ENCODE measurements at regions not wholly inside any gene's neighbourhood (a gene's known extent, or its start where the extent isn't known, plus 50 kb on each side); places are given as distances from the start of the nearest gene placed in this dataset.

DNA sequence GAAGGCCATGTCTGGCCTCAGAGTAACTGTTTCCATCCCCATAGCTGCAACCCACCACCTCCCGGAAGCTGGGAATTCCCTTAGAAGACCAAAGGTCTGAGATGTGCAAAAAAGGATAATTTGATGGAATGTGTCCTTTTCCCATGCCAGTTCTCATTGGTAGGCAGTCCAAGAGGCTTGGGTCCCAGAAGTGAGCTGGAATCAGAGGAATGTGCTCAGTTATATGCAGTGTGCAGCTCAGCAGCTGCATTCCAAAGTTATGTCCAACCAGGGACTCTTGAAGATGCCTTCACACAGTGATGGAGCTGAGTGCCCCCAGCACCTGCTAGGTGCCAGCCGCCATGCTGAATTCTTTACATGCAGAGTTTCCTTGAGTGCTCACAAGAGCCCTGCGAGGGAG is 583.9 kb upstream of the TBX3 start:
- Histone ChIP-seq H3K4me3 (no peak overlapping the region), H3K27me3 (no peaks in the 10 kb centered on the region), H3K9ac (no peak overlapping the region), H3K27ac (no peak overlapping the region), H3K9me3 (no peaks in the 10 kb centered on the region), H3K4me2 (no peak overlapping the region), H4K20me1 (no peaks in the 10 kb centered on the region), H3K4me1 (peaks cover under 1% of the 10 kb centered on the region; the same call in 1 of the 2 replicates), H3K36me3 (no peaks in the 10 kb centered on the region)
- no peak for TF ChIP-seq Cebpa-rat (IDR thresholded peaks at IDR 0.05)

GRCh38 chr12:115267464-115267863 is 583.5 kb upstream of the TBX3 start:
- H4K20me1 ChIP-seq, result no peaks in the 10 kb centered on the region
- no peak overlapping the region for H3K4me3 ChIP-seq
- H3K4me2 ChIP-seq, result no peak overlapping the region
- no peak for TF ChIP-seq Cebpa-rat (IDR thresholded peaks at IDR 0.05)
- no peaks in the 10 kb centered on the region for H3K27me3 ChIP-seq
- H3K9me3 ChIP-seq, result no peaks in the 10 kb centered on the region
- no peak overlapping the region for H3K9ac ChIP-seq
- H3K4me1 ChIP-seq, result peaks cover 5% of the 10 kb centered on the region
- no peak overlapping the region for H3K27ac ChIP-seq
- no peaks in the 10 kb centered on the region for H3K36me3 ChIP-seq

GRCh38 chr12:115264605-115265004 is 580.6 kb upstream of the TBX3 start:
- TF ChIP-seq Cebpa-rat (IDR thresholded peaks at IDR 0.05), result no peak
- no peak overlapping the region for H3K4me3 ChIP-seq

DNA sequence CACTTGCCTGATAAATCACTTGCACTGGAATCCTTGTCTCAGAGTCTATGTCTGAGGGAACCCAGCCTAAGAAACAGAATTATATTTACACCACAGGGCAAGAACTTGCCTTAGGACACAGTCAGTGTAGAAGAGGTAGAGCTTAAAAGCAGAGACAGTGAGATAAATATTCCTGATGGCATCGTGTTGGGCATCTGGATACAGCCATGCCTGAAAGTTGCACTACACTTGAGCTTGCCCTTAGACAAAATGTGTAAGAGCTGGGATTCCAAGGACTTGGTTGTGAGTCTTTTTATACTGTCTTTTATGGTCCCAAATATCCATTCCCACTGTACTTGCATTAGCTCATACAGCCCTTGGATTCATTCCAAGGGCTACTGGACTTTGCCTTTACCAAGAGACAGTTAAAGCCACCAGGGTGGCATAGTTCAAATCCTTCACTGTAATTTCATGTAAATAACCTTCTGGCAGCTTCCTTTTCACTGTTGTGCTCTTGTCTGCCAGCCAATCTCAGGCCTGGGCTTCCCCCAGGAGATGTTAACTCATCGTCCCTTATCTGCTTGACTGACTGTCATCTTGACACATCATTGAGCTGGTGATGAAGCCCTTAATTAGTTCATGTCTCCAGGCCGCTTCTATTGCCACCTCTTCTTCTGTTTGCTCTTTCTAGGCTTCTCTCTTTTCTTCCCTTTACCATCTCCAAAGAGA is 577.9 kb upstream of the TBX3 start:
- H3K4me3 ChIP-seq, result no peak overlapping the region

More at GRCh38 chr12:115264605-115265004, 580.6 kb upstream of the TBX3 start:
- Histone ChIP-seq H3K9me3 (no peaks in the 10 kb centered on the region), H3K4me2 (no peak overlapping the region), H3K27me3 (no peaks in the 10 kb centered on the region), H3K27ac (no peak overlapping the region), H3K36me3 (no peaks in the 10 kb centered on the region), H3K4me1 (peaks cover 25% of the 10 kb centered on the region), H4K20me1 (no peaks in the 10 kb centered on the region), H3K9ac (no peak overlapping the region)

GRCh38 chr12:115260762-115261675 is 577.0 kb upstream of the TBX3 start:
- no peak for TF ChIP-seq Cebpa-rat (IDR thresholded peaks at IDR 0.05)
- no peaks in the 10 kb centered on the region for H3K36me3 ChIP-seq
- no peak overlapping the region for H3K9ac ChIP-seq
- no peaks in the 10 kb centered on the region for H3K27me3 ChIP-seq
- H4K20me1 ChIP-seq, result no peaks in the 10 kb centered on the region
- H3K4me1 ChIP-seq, result peaks cover 25% of the 10 kb centered on the region
- peak overlapping the region; percentile 53; the same call in 1 of the 2 replicates for H3K27ac ChIP-seq
- H3K9me3 ChIP-seq, result no peaks in the 10 kb centered on the region
- no peak overlapping the region for H3K4me3 ChIP-seq
- peak overlapping the region; percentile 67 for H3K4me2 ChIP-seq

More for the DNA sequence above, 577.9 kb upstream of the TBX3 start:
- no peaks in the 10 kb centered on the region for H3K27me3 ChIP-seq
- no peaks in the 10 kb centered on the region for H3K36me3 ChIP-seq
- TF ChIP-seq Cebpa-rat (IDR thresholded peaks at IDR 0.05), result no peak
- H4K20me1 ChIP-seq, result no peaks in the 10 kb centered on the region
- peaks cover 25% of the 10 kb centered on the region for H3K4me1 ChIP-seq
- peak overlapping the region; percentile 53; the same call in 1 of the 2 replicates for H3K27ac ChIP-seq
- H3K9ac ChIP-seq, result no peak overlapping the region
- peak overlapping the region; percentile 67 for H3K4me2 ChIP-seq
- no peaks in the 10 kb centered on the region for H3K9me3 ChIP-seq

- no peak overlapping the region for H3K27ac ChIP-seq
- no peak for TF ChIP-seq Cebpa-rat (IDR thresholded peaks at IDR 0.05)
- H3K9me3 ChIP-seq, result no peaks in the 10 kb centered on the region
- no peak overlapping the region for H3K9ac ChIP-seq
- no peaks in the 10 kb centered on the region for H3K36me3 ChIP-seq
- H3K4me2 ChIP-seq, result no peak overlapping the region
- H3K4me1 ChIP-seq, result peaks cover 25% of the 10 kb centered on the region
- H4K20me1 ChIP-seq, result no peaks in the 10 kb centered on the region
- H3K27me3 ChIP-seq, result no peaks in the 10 kb centered on the region
- no peak overlapping the region for H3K4me3 ChIP-seq
These were observed 576.2 kb upstream of the TBX3 start for GRCh38 chr12:115259968-115260747.

- Histone ChIP-seq H3K9ac (no peak overlapping the region), H3K4me3 (no peak overlapping the region), H3K27ac (no peak overlapping the region), H3K27me3 (no peaks in the 10 kb centered on the region), H3K4me2 (no peak overlapping the region), H4K20me1 (no peaks in the 10 kb centered on the region), H3K36me3 (no peaks in the 10 kb centered on the region), H3K9me3 (no peaks in the 10 kb centered on the region), H3K4me1 (peaks cover 23% of the 10 kb centered on the region)
- no peak for TF ChIP-seq Cebpa-rat (IDR thresholded peaks at IDR 0.05)
These were observed 573.8 kb upstream of the TBX3 start for GRCh38 chr12:115257791-115258190.

GRCh38 chr12:115255962-115256361 is 572.0 kb upstream of the TBX3 start:
- no peak for TF ChIP-seq Cebpa-rat (IDR thresholded peaks at IDR 0.05)
- peaks cover 5% of the 10 kb centered on the region for H3K4me1 ChIP-seq
- H3K27ac ChIP-seq, result no peak overlapping the region
- no peak overlapping the region for H3K9ac ChIP-seq
- no peaks in the 10 kb centered on the region for H3K36me3 ChIP-seq
- H3K9me3 ChIP-seq, result no peaks in the 10 kb centered on the region
- no peak overlapping the region for H3K4me3 ChIP-seq
- no peaks in the 10 kb centered on the region for H3K27me3 ChIP-seq
- no peaks in the 10 kb centered on the region for H4K20me1 ChIP-seq
- H3K4me2 ChIP-seq, result no peak overlapping the region

- no peak for TF ChIP-seq Cebpa-rat (IDR thresholded peaks at IDR 0.05)
- Histone ChIP-seq H3K27ac (no peak overlapping the region), H3K9me3 (no peaks in the 10 kb centered on the region)
These were observed 571.3 kb upstream of the TBX3 start for GRCh38 chr12:115255257-115255656.

More at GRCh38 chr12:115255257-115255656, 571.3 kb upstream of the TBX3 start:
- Histone ChIP-seq H3K4me3 (no peak overlapping the region), H3K9ac (no peak overlapping the region), H3K36me3 (no peaks in the 10 kb centered on the region), H3K4me1 (no peaks in the 10 kb centered on the region; the same call in 1 of the 2 replicates), H4K20me1 (no peaks in the 10 kb centered on the region), H3K4me2 (no peak overlapping the region), H3K27me3 (no peaks in the 10 kb centered on the region)

All from BLaER1 (cell line).